ENCODE measurements at regions not wholly inside any gene's neighbourhood (a gene's known extent, or its start where the extent isn't known, plus 50 kb on each side); places are given as distances from the start of the nearest gene placed in this dataset.

DNA sequence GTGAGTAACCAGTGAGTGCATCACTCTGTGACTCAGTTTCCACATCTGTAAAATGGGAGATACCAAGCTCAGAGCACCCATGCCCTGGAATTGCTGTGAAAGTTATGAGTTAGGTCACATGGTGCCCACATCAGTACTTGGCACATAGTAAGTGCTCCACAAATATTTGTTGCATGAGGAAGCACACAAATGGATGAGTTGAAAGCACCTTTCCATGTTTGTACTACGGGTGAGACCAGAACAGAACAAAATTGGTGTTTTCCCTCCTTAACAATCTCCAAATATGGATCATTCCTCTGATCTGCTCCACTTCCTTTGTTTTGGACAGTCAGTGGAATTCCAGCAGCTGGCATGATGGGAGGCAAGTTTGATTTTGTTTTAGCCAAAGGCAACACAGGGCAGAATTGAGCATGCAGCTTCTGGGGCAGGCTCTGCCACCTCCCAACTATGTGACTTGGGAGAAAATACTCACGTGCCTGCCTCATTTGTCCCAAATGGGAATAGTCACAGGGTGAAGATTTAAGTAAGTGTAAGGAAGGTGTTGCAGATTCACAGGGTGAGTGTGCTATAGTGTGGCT lies 503.7 kb upstream of the SULF2 start (continued):
- no peak for TF ChIP-seq ZNF416 (CRISPR knock-in tag; IDR thresholded peaks at IDR 0.05)

DNA sequence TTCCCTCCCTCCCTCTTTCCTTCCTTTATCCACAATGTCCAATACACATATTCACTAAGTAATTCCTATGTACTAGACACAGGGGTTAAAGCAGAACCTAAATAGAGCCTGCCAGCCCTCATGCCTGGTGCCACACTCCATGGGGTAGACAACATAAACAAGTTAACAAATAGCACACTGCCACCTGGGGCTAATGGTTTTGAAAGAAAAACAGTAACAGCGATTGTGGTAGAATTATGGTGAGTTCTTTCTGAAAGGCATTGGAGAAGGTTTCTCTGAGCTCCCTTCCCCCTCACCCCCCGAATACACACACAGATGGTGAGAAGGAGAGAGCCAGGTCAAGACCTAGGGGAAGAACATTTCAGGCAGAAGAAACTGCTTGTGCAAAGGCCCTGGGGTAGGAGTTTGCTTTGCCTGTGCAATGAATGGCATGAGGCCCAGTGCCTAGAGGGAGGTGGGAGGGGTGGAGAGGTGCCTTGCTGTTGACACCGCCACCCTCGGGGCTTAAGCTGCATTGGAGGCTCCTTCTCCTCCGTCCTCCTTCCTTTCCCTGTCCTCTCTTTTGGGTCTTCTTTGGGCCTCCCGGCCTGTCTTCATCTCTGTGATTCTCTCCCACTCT lies 502.4 kb upstream of the SULF2 start:
- no peak for DNase-seq (ENCODE audit: low spot score)
- no peak for ATAC-seq
- Mint-ChIP-seq H3K27ac (no peak overlapping the region), H3K9me3 (peaks cover 3% of the 10 kb centered on the region; the same call in 1 of the 2 replicates), H3K4me1 (peaks cover 50% of the 10 kb centered on the region), H3K36me3 (peaks cover 2% of the 10 kb centered on the region; the same call in 1 of the 2 replicates), H3K4me3 (no peak overlapping the region), H3K27me3 (ENCODE audit: low read depth) (no peaks in the 10 kb centered on the region)
- TF ChIP-seq GTF2I (CRISPR knock-in tag; conservative IDR thresholded peaks at IDR 0.05) (peak; percentile 91), HMGA2 (CRISPR knock-in tag; IDR thresholded peaks at IDR 0.05) (no peak)
- POLR2A ChIA-PET, result no interaction called here
- CTCF ChIA-PET, result interaction anchor here (1.3 kb wide), 1 partner anchor 333 kb away, joined by 3 read pairs; no protein-coding TSS in a partner anchor

DNA sequence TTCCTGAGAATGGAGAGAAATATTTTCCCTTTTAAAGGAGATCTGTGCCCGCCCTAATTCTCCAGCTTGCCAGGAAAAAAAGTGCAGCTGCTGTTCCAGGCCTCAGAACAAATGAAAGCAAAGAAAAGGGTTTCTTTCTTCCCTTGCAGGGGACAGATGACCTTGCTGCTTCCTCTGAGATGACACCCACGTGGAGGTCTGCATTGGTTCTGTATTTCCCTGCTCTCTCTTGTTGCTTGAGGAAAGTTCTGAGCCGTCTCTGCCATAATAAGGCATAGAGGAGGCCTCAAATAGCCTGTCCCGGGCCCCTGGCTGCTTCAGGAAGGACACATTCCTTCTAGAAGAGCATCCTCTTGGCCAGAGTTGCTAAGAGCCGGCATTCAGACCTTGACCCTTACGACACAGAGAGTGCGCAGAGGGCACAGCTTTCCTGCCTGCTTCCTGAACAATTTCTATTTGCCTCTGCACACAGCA lies 501.8 kb upstream of the SULF2 start:
- Mint-ChIP-seq H3K9me3 (peaks cover 3% of the 10 kb centered on the region; the same call in 1 of the 2 replicates), H3K4me3 (no peak overlapping the region), H3K36me3 (peaks cover 2% of the 10 kb centered on the region; the same call in 1 of the 2 replicates), H3K27me3 (ENCODE audit: low read depth) (no peaks in the 10 kb centered on the region), H3K27ac (no peak overlapping the region), H3K4me1 (peaks cover 44% of the 10 kb centered on the region)
- ChIA-PET POLR2A (no interaction called here), CTCF (interaction anchor here (0.8 to 1.3 kb wide), 4 partner anchors 8 to 500 kb away, joined by 3 to 6 read pairs (median 3); no protein-coding TSS in a partner anchor)
- ATAC-seq (no peak), DNase-seq (ENCODE audit: low spot score) (no peak)
- TF ChIP-seq, protein P1, sequence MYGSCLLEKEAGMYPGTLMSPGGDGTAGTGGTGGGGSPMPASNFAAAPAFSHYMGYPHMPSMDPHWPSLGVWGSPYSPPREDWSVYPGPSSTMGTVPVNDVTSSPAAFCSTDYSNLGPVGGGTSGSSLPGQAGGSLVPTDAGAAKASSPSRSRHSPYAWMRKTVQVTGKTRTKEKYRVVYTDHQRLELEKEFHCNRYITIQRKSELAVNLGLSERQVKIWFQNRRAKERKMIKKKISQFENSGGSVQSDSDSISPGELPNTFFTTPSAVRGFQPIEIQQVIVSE (CRISPR knock-in tag; IDR thresholded peaks at IDR 0.05; ENCODE audit: borderline replicate concordance), result no peak
- TF ChIP-seq, protein P2, sequence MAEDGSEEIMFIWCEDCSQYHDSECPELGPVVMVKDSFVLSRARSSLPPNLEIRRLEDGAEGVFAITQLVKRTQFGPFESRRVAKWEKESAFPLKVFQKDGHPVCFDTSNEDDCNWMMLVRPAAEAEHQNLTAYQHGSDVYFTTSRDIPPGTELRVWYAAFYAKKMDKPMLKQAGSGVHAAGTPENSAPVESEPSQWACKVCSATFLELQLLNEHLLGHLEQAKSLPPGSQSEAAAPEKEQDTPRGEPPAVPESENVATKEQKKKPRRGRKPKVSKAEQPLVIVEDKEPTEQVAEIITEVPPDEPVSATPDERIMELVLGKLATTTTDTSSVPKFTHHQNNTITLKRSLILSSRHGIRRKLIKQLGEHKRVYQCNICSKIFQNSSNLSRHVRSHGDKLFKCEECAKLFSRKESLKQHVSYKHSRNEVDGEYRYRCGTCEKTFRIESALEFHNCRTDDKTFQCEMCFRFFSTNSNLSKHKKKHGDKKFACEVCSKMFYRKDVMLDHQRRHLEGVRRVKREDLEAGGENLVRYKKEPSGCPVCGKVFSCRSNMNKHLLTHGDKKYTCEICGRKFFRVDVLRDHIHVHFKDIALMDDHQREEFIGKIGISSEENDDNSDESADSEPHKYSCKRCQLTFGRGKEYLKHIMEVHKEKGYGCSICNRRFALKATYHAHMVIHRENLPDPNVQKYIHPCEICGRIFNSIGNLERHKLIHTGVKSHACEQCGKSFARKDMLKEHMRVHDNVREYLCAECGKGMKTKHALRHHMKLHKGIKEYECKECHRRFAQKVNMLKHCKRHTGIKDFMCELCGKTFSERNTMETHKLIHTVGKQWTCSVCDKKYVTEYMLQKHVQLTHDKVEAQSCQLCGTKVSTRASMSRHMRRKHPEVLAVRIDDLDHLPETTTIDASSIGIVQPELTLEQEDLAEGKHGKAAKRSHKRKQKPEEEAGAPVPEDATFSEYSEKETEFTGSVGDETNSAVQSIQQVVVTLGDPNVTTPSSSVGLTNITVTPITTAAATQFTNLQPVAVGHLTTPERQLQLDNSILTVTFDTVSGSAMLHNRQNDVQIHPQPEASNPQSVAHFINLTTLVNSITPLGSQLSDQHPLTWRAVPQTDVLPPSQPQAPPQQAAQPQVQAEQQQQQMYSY (CRISPR knock-in tag; IDR thresholded peaks at IDR 0.05), result no peak
- TF ChIP-seq ZNF219 (CRISPR knock-in tag; IDR thresholded peaks at IDR 0.05; ENCODE audit: borderline replicate concordance) (no peak), TEAD4 (CRISPR knock-in tag; IDR thresholded peaks at IDR 0.05) (no peak)
- TF ChIP-seq, protein P3, sequence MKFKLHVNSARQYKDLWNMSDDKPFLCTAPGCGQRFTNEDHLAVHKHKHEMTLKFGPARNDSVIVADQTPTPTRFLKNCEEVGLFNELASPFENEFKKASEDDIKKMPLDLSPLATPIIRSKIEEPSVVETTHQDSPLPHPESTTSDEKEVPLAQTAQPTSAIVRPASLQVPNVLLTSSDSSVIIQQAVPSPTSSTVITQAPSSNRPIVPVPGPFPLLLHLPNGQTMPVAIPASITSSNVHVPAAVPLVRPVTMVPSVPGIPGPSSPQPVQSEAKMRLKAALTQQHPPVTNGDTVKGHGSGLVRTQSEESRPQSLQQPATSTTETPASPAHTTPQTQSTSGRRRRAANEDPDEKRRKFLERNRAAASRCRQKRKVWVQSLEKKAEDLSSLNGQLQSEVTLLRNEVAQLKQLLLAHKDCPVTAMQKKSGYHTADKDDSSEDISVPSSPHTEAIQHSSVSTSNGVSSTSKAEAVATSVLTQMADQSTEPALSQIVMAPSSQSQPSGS (CRISPR knock-in tag; IDR thresholded peaks at IDR 0.05; ENCODE audit: borderline replicate concordance, low read depth), result no peak

DNA sequence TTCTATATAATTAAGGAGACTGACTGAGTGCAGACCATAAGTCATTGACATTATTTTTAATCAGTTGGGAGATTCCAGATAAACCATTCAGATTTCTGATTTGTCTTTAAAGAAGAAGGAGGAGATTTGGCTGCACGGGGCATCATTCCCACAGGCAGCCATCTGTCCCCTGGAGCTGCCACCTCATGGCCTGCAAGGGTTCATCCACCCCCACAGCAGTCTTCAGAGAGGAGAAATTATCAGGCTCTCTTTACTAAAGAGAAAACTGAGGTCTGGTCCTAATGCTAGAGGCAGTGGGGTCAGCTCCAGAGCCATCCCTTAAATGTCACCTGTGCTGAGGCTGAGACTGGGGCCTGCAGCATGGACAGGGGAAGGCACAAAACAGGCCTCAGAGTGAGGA lies 501.3 kb upstream of the SULF2 start:
- Mint-ChIP-seq H3K9me3 (peaks cover 3% of the 10 kb centered on the region; the same call in 1 of the 2 replicates), H3K27me3 (ENCODE audit: low read depth) (no peaks in the 10 kb centered on the region), H3K4me1 (peaks cover 39% of the 10 kb centered on the region), H3K36me3 (peaks cover 2% of the 10 kb centered on the region; the same call in 1 of the 2 replicates), H3K4me3 (no peak overlapping the region), H3K27ac (no peak overlapping the region)
- CTCF ChIA-PET, result interaction anchor here (0.8 to 1.3 kb wide), 4 partner anchors 9 to 500 kb away, joined by 3 to 6 read pairs (median 3); no protein-coding TSS in a partner anchor
- POLR2A ChIA-PET, result no interaction called here
- DNase-seq (ENCODE audit: low spot score) (no peak), ATAC-seq (no peak)
- TF ChIP-seq OVOL2 (CRISPR knock-in tag; IDR thresholded peaks at IDR 0.05; ENCODE audit: borderline replicate concordance), result no peak
- no peak for TF ChIP-seq EMX1 (CRISPR knock-in tag; IDR thresholded peaks at IDR 0.05)
- no peak for TF ChIP-seq ATF1 (CRISPR knock-in tag; IDR thresholded peaks at IDR 0.05)
- TF ChIP-seq RORB (CRISPR knock-in tag; IDR thresholded peaks at IDR 0.05), result no peak
- no peak for TF ChIP-seq ETV6 (CRISPR knock-in tag; IDR thresholded peaks at IDR 0.05)
- TF ChIP-seq, protein P4, sequence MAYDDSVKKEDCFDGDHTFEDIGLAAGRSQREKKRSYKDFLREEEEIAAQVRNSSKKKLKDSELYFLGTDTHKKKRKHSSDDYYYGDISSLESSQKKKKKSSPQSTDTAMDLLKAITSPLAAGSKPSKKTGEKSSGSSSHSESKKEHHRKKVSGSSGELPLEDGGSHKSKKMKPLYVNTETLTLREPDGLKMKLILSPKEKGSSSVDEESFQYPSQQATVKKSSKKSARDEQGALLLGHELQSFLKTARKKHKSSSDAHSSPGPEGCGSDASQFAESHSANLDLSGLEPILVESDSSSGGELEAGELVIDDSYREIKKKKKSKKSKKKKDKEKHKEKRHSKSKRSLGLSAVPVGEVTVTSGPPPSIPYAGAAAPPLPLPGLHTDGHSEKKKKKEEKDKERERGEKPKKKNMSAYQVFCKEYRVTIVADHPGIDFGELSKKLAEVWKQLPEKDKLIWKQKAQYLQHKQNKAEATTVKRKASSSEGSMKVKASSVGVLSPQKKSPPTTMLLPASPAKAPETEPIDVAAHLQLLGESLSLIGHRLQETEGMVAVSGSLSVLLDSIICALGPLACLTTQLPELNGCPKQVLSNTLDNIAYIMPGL (CRISPR knock-in tag; IDR thresholded peaks at IDR 0.05), result no peak
- TF ChIP-seq, protein P5, sequence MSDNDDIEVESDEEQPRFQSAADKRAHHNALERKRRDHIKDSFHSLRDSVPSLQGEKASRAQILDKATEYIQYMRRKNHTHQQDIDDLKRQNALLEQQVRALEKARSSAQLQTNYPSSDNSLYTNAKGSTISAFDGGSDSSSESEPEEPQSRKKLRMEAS (CRISPR knock-in tag; IDR thresholded peaks at IDR 0.05), result no peak
- TF ChIP-seq, protein P6, sequence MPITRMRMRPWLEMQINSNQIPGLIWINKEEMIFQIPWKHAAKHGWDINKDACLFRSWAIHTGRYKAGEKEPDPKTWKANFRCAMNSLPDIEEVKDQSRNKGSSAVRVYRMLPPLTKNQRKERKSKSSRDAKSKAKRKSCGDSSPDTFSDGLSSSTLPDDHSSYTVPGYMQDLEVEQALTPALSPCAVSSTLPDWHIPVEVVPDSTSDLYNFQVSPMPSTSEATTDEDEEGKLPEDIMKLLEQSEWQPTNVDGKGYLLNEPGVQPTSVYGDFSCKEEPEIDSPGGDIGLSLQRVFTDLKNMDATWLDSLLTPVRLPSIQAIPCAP (CRISPR knock-in tag; IDR thresholded peaks at IDR 0.05), result no peak
